Pancreas (tissue), 10 donors: ENCODE measurements at regions not wholly inside any gene's neighbourhood (a gene's known extent, or its start where the extent isn't known, plus 50 kb on each side); places are given as distances from the start of the nearest gene placed in this dataset.

Source experiments
- ATAC-seq, 4 donors: fragments of 200-7000 bp; cut with Tn5 transposase; one replicate each; pipeline versions ENCODE4 v1.8.0 to v1.9.1; 2020; ENCODE audit warnings: mild to moderate bottlenecking in 4 of 4, moderate library complexity in 4 of 4
- DNase-seq, 6 donors: peaks; one replicate each; pipeline ENCODE4 v3.0.0-alpha.2; 2020
- FAIRE-seq: peaks from 2 replicates; lab custom pipeline; 2012; peaks lifted over from hg19 to GRCh38; lab: Jason Lieb, UNC
- H3K27ac ChIP-seq, 4 donors: fragments of 200-600 bp; sonication (generic); 1 replicate in 3 of 4; 2 replicates in 1 of 4; pipeline versions ENCODE4 v1.5.0 to v1.8.0; 2020
- H3K27me3 ChIP-seq, 4 donors: fragments of 200-600 bp; one replicate each; pipeline ENCODE4 v1.8.0; 2021
- H3K36me3 ChIP-seq, 3 donors: fragments of 200-600 bp; sonication (generic) in 1 of 3; one replicate each; pipeline versions ENCODE4 v1.5.0 to v1.8.0; 2020 to 2021
- H3K4me1 ChIP-seq, 3 donors: fragments of 200-600 bp; one replicate each; pipeline ENCODE4 v1.8.0; 2021
- H3K4me3 ChIP-seq, 4 donors: fragments of 200-600 bp; sonication (generic) in 2 of 4; one replicate each; pipeline versions ENCODE4 v1.5.0 to v1.8.0; 2020 to 2021
- H3K9me3 ChIP-seq, 4 donors: fragments of 200-600 bp; one replicate each; pipeline ENCODE4 v1.8.0; 2021
- WGBS, 2 donors: extraction: QIAGEN DNeasy Blood & Tissue Kit; methylation state at CpG; one replicate each; pipeline ENCODE4 v1.1.7; 2013; 5-methylcytosine and 5-hydroxymethylcytosine counted together
- intact Hi-C, 3 donors: fragments of 100-400 bp; cut with DNase I; formaldehyde crosslinking; loops; one replicate each; pipeline versions ENCODE4 v1.11.1 to v1.14.2; 2022
- TF ChIP-seq, protein P1 (sequence below), 4 donors: fragments of 200-600 bp; sonication (generic) in 3 of 4; IDR thresholded peaks; one replicate each; pipeline versions ENCODE4 v1.5.0 to v1.8.0; 2021; ENCODE audit warnings: antibody characterized with exemption in 4 of 4
- donor health status: healthy with polysubstance abuse.
- donor health status: DM: no; HTN: no; CAD: no; lungs with moderate emphysema.
- donor health status: DM: no; HTN: no; CAD: no.
- donor health status: control.
- donor health status: control.
- donor health status: Bipolar disorder and iron deficiency.
- donor health status: DM: yes; HTN: yes; CAD: no.
- donor health status: DM: no; HTN: no; CAD: no.
- donor health status: DM: no; HTN: no; CAD: no.
- donor health status: DM: yes; HTN: yes; CAD: no.

DNA sequence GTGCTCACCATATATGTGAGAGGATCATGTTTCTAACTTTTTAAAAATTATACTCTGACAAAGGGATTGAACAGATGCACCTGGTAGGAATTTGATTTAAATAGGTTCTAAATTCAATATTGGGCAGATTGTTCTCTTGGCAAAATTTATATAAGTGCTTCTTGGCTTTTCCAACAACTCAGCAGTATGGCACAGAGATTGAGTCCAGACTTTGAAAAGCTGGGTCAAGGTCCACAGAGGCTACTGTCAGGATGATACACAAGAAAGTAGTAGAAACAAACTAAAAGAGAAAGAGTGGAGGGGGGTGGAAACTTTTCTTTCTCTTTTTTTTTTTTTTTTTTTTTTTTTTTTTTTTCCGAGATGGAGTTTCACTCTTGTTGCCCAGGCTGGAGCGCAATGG is 203.2 kb upstream of the ADAMTS9 start:
- Histone ChIP-seq H3K4me3 (no peak overlapping the region), H3K4me1 (no peaks in the 10 kb centered on the region), H3K27ac (no peak overlapping the region), H3K27me3 (no peaks in the 10 kb centered on the region), H3K36me3 (peaks cover 0 to 5% (median 0%) of the 10 kb centered on the region in 3 donors), H3K9me3 (no peaks in the 10 kb centered on the region)
- ATAC-seq, result no peak
- no peak for FAIRE-seq
- TF ChIP-seq, protein P1, sequence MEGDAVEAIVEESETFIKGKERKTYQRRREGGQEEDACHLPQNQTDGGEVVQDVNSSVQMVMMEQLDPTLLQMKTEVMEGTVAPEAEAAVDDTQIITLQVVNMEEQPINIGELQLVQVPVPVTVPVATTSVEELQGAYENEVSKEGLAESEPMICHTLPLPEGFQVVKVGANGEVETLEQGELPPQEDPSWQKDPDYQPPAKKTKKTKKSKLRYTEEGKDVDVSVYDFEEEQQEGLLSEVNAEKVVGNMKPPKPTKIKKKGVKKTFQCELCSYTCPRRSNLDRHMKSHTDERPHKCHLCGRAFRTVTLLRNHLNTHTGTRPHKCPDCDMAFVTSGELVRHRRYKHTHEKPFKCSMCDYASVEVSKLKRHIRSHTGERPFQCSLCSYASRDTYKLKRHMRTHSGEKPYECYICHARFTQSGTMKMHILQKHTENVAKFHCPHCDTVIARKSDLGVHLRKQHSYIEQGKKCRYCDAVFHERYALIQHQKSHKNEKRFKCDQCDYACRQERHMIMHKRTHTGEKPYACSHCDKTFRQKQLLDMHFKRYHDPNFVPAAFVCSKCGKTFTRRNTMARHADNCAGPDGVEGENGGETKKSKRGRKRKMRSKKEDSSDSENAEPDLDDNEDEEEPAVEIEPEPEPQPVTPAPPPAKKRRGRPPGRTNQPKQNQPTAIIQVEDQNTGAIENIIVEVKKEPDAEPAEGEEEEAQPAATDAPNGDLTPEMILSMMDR (IDR thresholded peaks at IDR 0.05), result no peak
- 93 to 100% methylated on average over 1 to 2 of the region's 2 CpGs for WGBS, 2 donors
- no peak for DNase-seq
- intact Hi-C loops, result no loop called here

DNA sequence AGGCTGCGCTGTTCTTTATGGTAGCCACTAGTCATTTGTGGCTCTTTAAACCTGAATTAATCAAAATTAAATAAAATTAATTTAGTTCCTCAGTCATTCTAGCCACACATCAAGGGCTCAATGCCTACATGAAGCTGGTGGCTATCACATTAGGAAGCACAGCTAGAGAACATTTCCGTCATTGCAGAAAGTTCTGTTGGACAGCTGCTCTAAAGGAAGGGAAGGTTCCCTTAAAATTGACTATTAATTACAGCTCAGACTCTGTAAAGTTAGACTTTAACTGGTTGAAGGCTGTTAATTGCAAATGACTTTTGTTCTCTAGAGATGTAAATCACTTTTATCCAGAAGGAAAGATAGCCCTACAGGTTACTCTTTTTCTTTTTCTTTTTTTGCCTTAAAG is 202.7 kb upstream of the ADAMTS9 start:
- H3K9me3 ChIP-seq, result no peaks in the 10 kb centered on the region
- TF ChIP-seq, protein P1 (IDR thresholded peaks at IDR 0.05), result no peak
- DNase-seq, result no peak
- H3K36me3 ChIP-seq, result peaks cover 0 to 5% (median 0%) of the 10 kb centered on the region in 3 donors
- intact Hi-C loops, result no loop called here
- 89 to 93% methylated on average over 2 of the region's 2 CpGs for WGBS, 2 donors
- H3K27me3 ChIP-seq, result no peaks in the 10 kb centered on the region
- no peak for ATAC-seq
- no peak overlapping the region for H3K27ac ChIP-seq
- H3K4me3 ChIP-seq, result no peak overlapping the region
- FAIRE-seq, result no peak
- H3K4me1 ChIP-seq, result no peaks in the 10 kb centered on the region

DNA sequence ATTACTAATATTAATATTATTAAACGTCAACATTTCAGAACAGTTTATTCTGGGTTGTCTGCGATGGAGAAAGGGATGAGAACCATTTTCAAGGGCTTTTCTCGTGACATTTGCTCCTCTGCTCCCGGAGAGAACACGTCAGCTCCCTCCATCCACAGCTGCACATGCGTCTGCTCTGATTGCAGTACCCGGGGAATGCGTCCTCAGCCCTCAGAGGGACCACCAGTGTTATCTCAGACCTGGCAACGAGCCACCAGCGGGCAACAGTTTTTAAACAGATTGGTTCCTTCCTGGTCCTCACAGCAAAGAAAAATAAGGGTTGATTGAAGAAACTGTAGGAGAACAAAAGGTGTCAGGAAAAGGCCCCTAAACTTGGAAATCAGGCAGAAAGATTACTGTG is 202.2 kb upstream of the ADAMTS9 start:
- no peak overlapping the region for H3K27ac ChIP-seq

DNA sequence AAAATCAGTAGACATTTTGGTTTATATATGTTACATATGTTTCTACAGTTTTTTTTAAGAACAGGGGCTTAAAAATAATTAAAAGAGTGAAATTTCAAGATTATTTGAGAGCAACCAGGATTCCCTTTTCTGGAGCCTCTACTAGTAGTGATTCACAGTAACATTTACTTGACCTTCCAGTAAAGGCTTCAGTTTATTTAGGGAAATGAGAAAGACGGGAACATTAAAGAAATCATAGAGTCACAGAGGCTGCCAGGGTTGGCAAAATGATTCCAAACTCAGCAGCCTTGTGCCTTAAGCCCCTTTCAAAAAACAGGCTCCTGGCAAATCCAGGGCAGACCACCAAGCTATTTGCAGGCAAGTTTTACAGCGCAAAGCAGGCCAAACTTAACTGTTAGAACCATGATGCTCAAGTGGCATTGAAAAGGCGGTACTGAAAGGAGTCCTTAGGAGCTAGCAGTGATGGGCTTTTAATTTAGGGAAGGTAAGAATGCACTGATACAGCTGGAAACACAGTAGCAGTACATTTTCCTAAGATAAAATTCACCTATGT is 201.1 kb upstream of the ADAMTS9 start:
- Histone ChIP-seq H3K27me3 (no peaks in the 10 kb centered on the region), H3K36me3 (peaks cover 0 to 5% (median 0%) of the 10 kb centered on the region in 3 donors), H3K4me3 (no peak overlapping the region), H3K9me3 (no peaks in the 10 kb centered on the region), H3K27ac (no peak overlapping the region), H3K4me1 (no peaks in the 10 kb centered on the region)
- TF ChIP-seq, protein P1 (IDR thresholded peaks at IDR 0.05), result no peak
- intact Hi-C loops, result no loop called here
- 85 to 86% methylated on average over 3 of the region's 3 CpGs for WGBS, 2 donors
- no peak for ATAC-seq
- DNase-seq, result no peak
- no peak for FAIRE-seq

More for the DNA sequence above, 202.2 kb upstream of the ADAMTS9 start:
- no peaks in the 10 kb centered on the region for H3K27me3 ChIP-seq
- ATAC-seq (no peak), DNase-seq (peak in 1 of 6 donors; percentile 16), FAIRE-seq (no peak)
- H3K4me3 ChIP-seq, result no peak overlapping the region
- TF ChIP-seq, protein P1 (IDR thresholded peaks at IDR 0.05), result no peak
- H3K36me3 ChIP-seq, result peaks cover 0 to 5% (median 0%) of the 10 kb centered on the region in 3 donors
- no peaks in the 10 kb centered on the region for H3K4me1 ChIP-seq
- WGBS, 2 donors, result 67% methylated on average over 10 of the region's 10 CpGs
- H3K9me3 ChIP-seq, result no peaks in the 10 kb centered on the region
- intact Hi-C loops, result no loop called here

DNA sequence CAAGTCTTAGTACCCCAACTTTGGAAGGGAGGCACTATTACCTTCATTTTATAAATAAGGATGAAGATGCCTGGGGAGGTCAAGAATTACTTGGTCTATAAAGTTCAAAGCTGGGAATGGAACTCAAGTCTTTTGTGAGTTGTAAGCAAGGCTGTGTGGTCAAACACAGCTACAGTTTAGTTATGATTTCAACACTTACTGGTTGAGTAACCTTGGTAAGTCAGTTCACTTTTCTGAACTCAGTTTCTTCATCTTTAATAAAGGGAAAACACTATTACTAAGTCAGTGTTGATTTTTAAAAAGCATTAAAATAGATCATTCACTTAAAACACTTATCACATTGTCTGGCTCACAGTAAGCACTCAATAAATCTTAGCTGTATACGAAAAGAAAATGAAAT is 200.4 kb upstream of the ADAMTS9 start:
- DNase-seq, result no peak
- FAIRE-seq, result no peak
- Histone ChIP-seq H3K27ac (no peak overlapping the region), H3K36me3 (peaks cover 0 to 4% (median 0%) of the 10 kb centered on the region in 3 donors), H3K4me3 (no peak overlapping the region), H3K27me3 (no peaks in the 10 kb centered on the region), H3K4me1 (no peaks in the 10 kb centered on the region), H3K9me3 (no peaks in the 10 kb centered on the region)
- 76 to 78% methylated on average over 1 of the region's 1 CpG for WGBS, 2 donors
- ATAC-seq, result no peak
- intact Hi-C loops, result no loop called here
- TF ChIP-seq, protein P1 (IDR thresholded peaks at IDR 0.05), result no peak
